T-helper 17 cell (primary cell): ENCODE measurements at regions not wholly inside any gene's neighbourhood (a gene's known extent, or its start where the extent isn't known, plus 50 kb on each side); places are given as distances from the start of the nearest gene placed in this dataset.

ENCODE experiments used
- ATAC-seq: fragments of 150-1000 bp; cut with Tn5 transposase; 2 replicates; pipeline ENCODE4 v1.10.0; 2021; ENCODE audit warnings: mild to moderate bottlenecking, moderate library complexity
- DNase-seq, 3 donors: peaks; one replicate each; pipeline versions ENCODE4 v3.0.0 to v3.0.0-alpha.2; 2020 to 2021
- H3K9me3 ChIP-seq: one replicate; pipeline ENCODE4 v1.7.0; 2013; ENCODE audit warnings: low read length, mild to moderate bottlenecking; ENCODE audit not compliant: control insufficient read depth, poor library complexity, severe bottlenecking
- H3K27ac Mint-ChIP-seq: one replicate; pipeline ENCODE4 v1.8.0; 2022; ENCODE audit warnings: mild to moderate bottlenecking, moderate library complexity, mixed read lengths
- H3K27me3 Mint-ChIP-seq: one replicate; pipeline ENCODE4 v1.8.0; 2022; ENCODE audit warnings: mixed read lengths
- H3K36me3 Mint-ChIP-seq: one replicate; pipeline ENCODE4 v1.8.0; 2022; ENCODE audit warnings: low read depth, mixed read lengths
- H3K4me1 Mint-ChIP-seq: one replicate; pipeline ENCODE4 v1.8.0; 2022; ENCODE audit warnings: mild to moderate bottlenecking, mixed read lengths
- H3K4me3 Mint-ChIP-seq: one replicate; pipeline ENCODE4 v1.8.0; 2022; ENCODE audit warnings: mild to moderate bottlenecking, moderate library complexity, mixed read lengths

GRCh38 chr7:35401217-35401879, 147.4 kb upstream of the TBX20 start:
- DNase-seq, result no peak
- no peak for ATAC-seq
- no peak overlapping the region for H3K4me3 Mint-ChIP-seq
- H3K4me1 Mint-ChIP-seq, result no peaks in the 10 kb centered on the region
- no peak overlapping the region for H3K27ac Mint-ChIP-seq
- peaks cover 45% of the 10 kb centered on the region for H3K27me3 Mint-ChIP-seq
- H3K36me3 Mint-ChIP-seq, result no peaks in the 10 kb centered on the region
- no peaks in the 10 kb centered on the region for H3K9me3 ChIP-seq

GRCh38 chr7:35399840-35400239, 145.9 kb upstream of the TBX20 start:
- H3K4me1 Mint-ChIP-seq, result no peaks in the 10 kb centered on the region
- H3K4me3 Mint-ChIP-seq, result no peak overlapping the region
- peaks cover 56% of the 10 kb centered on the region for H3K27me3 Mint-ChIP-seq
- ATAC-seq (no peak), DNase-seq (no peak)
- no peak overlapping the region for H3K27ac Mint-ChIP-seq
- H3K36me3 Mint-ChIP-seq, result no peaks in the 10 kb centered on the region
- H3K9me3 ChIP-seq, result no peaks in the 10 kb centered on the region

- Mint-ChIP-seq H3K36me3 (no peaks in the 10 kb centered on the region), H3K27me3 (peaks cover 58% of the 10 kb centered on the region), H3K4me1 (no peaks in the 10 kb centered on the region), H3K27ac (no peak overlapping the region), H3K4me3 (no peak overlapping the region)
- ATAC-seq (no peak), DNase-seq (no peak)
- no peaks in the 10 kb centered on the region for H3K9me3 ChIP-seq
Measured at GRCh38 chr7:35399216-35399615, 145.3 kb upstream of the TBX20 start.

GRCh38 chr7:35398518-35398917, 144.6 kb upstream of the TBX20 start:
- H3K9me3 ChIP-seq, result no peaks in the 10 kb centered on the region
- ATAC-seq, result no peak
- no peak overlapping the region for H3K4me3 Mint-ChIP-seq
- H3K36me3 Mint-ChIP-seq, result no peaks in the 10 kb centered on the region
- H3K4me1 Mint-ChIP-seq, result no peaks in the 10 kb centered on the region
- no peak overlapping the region for H3K27ac Mint-ChIP-seq
- H3K27me3 Mint-ChIP-seq, result peaks cover 58% of the 10 kb centered on the region
- no peak for DNase-seq

GRCh38 chr7:35390146-35390545, 136.2 kb upstream of the TBX20 start:
- no peaks in the 10 kb centered on the region for H3K9me3 ChIP-seq
- no peak for ATAC-seq
- Mint-ChIP-seq H3K4me1 (no peaks in the 10 kb centered on the region), H3K27me3 (peaks cover 11% of the 10 kb centered on the region), H3K4me3 (no peak overlapping the region), H3K27ac (no peak overlapping the region), H3K36me3 (no peaks in the 10 kb centered on the region)
- DNase-seq, result no peak

- Mint-ChIP-seq H3K27ac (no peak overlapping the region), H3K36me3 (no peaks in the 10 kb centered on the region), H3K27me3 (peaks cover 6% of the 10 kb centered on the region), H3K4me3 (no peak overlapping the region), H3K4me1 (no peaks in the 10 kb centered on the region)
- ATAC-seq (no peak), DNase-seq (no peak)
- no peaks in the 10 kb centered on the region for H3K9me3 ChIP-seq
Measured at GRCh38 chr7:35389636-35390035, 135.7 kb upstream of the TBX20 start.

- peaks cover 6% of the 10 kb centered on the region for H3K27me3 Mint-ChIP-seq
- H3K27ac Mint-ChIP-seq, result no peak overlapping the region
- no peak for ATAC-seq
- H3K36me3 Mint-ChIP-seq, result no peaks in the 10 kb centered on the region
- no peaks in the 10 kb centered on the region for H3K9me3 ChIP-seq
- no peak for DNase-seq
- H3K4me1 Mint-ChIP-seq, result no peaks in the 10 kb centered on the region
- H3K4me3 Mint-ChIP-seq, result no peak overlapping the region
Measured at GRCh38 chr7:35386816-35387706, 133.2 kb upstream of the TBX20 start.

GRCh38 chr7:35386082-35386815, 132.3 kb upstream of the TBX20 start:
- H3K4me1 Mint-ChIP-seq, result no peaks in the 10 kb centered on the region
- no peaks in the 10 kb centered on the region for H3K9me3 ChIP-seq
- no peak overlapping the region for H3K27ac Mint-ChIP-seq
- ATAC-seq, result no peak
- no peaks in the 10 kb centered on the region for H3K36me3 Mint-ChIP-seq
- H3K4me3 Mint-ChIP-seq, result no peak overlapping the region
- no peak for DNase-seq
- H3K27me3 Mint-ChIP-seq, result peaks cover 6% of the 10 kb centered on the region

- Mint-ChIP-seq H3K27ac (no peak overlapping the region), H3K36me3 (no peaks in the 10 kb centered on the region), H3K4me3 (no peak overlapping the region), H3K27me3 (peaks cover 9% of the 10 kb centered on the region), H3K4me1 (no peaks in the 10 kb centered on the region)
- no peaks in the 10 kb centered on the region for H3K9me3 ChIP-seq
- ATAC-seq, result no peak
- no peak for DNase-seq
Measured at GRCh38 chr7:35384761-35385700, 131.1 kb upstream of the TBX20 start.

GRCh38 chr7:35380739-35381224, 126.9 kb upstream of the TBX20 start:
- no peak for DNase-seq

GRCh38 chr7:35379481-35379880, 125.6 kb upstream of the TBX20 start:
- H3K9me3 ChIP-seq, result no peaks in the 10 kb centered on the region
- Mint-ChIP-seq H3K36me3 (no peaks in the 10 kb centered on the region), H3K27me3 (peaks cover 41% of the 10 kb centered on the region), H3K4me3 (no peak overlapping the region), H3K4me1 (no peaks in the 10 kb centered on the region), H3K27ac (no peak overlapping the region)
- no peak for ATAC-seq
- no peak for DNase-seq

More at GRCh38 chr7:35380739-35381224, 126.9 kb upstream of the TBX20 start:
- Mint-ChIP-seq H3K27ac (no peak overlapping the region), H3K27me3 (peaks cover 36% of the 10 kb centered on the region), H3K36me3 (no peaks in the 10 kb centered on the region), H3K4me3 (no peak overlapping the region), H3K4me1 (no peaks in the 10 kb centered on the region)
- ATAC-seq, result no peak
- H3K9me3 ChIP-seq, result no peaks in the 10 kb centered on the region

GRCh38 chr7:35375516-35375915, 121.6 kb upstream of the TBX20 start:
- Mint-ChIP-seq H3K27me3 (peaks cover 34% of the 10 kb centered on the region), H3K27ac (no peak overlapping the region), H3K4me3 (no peak overlapping the region), H3K4me1 (no peaks in the 10 kb centered on the region), H3K36me3 (no peaks in the 10 kb centered on the region)
- no peaks in the 10 kb centered on the region for H3K9me3 ChIP-seq
- ATAC-seq (no peak), DNase-seq (no peak)
